ENCODE measurements at regions not wholly inside any gene's neighbourhood (a gene's known extent, or its start where the extent isn't known, plus 50 kb on each side); places are given as distances from the start of the nearest gene placed in this dataset.

DNA sequence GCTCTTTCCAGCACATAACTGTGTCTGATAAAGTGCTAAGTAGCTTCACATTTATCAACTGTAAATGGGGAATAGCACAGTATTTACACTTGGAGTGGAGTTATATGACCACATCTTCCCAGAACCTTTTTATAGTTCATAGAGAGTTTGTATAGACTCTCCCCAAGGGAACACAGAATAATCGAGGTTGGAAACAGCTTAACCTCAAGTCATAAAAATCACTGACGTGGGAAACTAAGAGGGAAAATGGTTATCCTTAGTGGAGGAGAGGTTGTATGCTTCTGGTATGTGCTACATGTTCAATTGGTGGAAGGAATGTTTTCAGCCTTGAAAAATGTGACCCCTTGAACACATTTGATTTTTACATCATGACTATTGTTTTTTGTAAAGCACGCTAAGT, 167.9 kb upstream of the KIAA1217 start:
- TF ChIP-seq POLR2A (IDR thresholded peaks at IDR 0.05): no peak
- TF ChIP-seq, protein P1, sequence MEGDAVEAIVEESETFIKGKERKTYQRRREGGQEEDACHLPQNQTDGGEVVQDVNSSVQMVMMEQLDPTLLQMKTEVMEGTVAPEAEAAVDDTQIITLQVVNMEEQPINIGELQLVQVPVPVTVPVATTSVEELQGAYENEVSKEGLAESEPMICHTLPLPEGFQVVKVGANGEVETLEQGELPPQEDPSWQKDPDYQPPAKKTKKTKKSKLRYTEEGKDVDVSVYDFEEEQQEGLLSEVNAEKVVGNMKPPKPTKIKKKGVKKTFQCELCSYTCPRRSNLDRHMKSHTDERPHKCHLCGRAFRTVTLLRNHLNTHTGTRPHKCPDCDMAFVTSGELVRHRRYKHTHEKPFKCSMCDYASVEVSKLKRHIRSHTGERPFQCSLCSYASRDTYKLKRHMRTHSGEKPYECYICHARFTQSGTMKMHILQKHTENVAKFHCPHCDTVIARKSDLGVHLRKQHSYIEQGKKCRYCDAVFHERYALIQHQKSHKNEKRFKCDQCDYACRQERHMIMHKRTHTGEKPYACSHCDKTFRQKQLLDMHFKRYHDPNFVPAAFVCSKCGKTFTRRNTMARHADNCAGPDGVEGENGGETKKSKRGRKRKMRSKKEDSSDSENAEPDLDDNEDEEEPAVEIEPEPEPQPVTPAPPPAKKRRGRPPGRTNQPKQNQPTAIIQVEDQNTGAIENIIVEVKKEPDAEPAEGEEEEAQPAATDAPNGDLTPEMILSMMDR (IDR thresholded peaks at IDR 0.05): no peak

All from body of pancreas (tissue), 4 donors.